ENCODE measurements at regions not wholly inside any gene's neighbourhood (a gene's known extent, or its start where the extent isn't known, plus 50 kb on each side); places are given as distances from the start of the nearest gene placed in this dataset.
"Not testable (repeated sequence)": the region's sequence is repeated elsewhere in the genome, so short reads cannot be mapped to it uniquely, and the experiment has no call there.

GRCh38 chr2:87631402-87631801 lies 116.5 kb upstream of the PLGLB2 start:
- not testable (repeated sequence) for H3K9me3 ChIP-seq (ENCODE audit: control insufficient read depth in 5 of 5, low read length in 5 of 5); H3K36me3 ChIP-seq (ENCODE audit: control insufficient read depth in 5 of 5, insufficient read depth in 5 of 5, low read length in 5 of 5); H3K27ac ChIP-seq (ENCODE audit: low read depth, low read length); H3K4me1 ChIP-seq (ENCODE audit: control insufficient read depth in 5 of 5, insufficient read depth in 5 of 5, low read length in 5 of 5); H3K27me3 ChIP-seq (ENCODE audit: control insufficient read depth in 5 of 5, insufficient read depth in 4 of 5, low read length in 5 of 5); H3K9ac ChIP-seq (ENCODE audit: low read length in 5 of 5); H3K4me3 ChIP-seq (ENCODE audit: low read depth in 1 of 5, low read length in 5 of 5)

- not testable (repeated sequence) for H3K9me3 ChIP-seq (ENCODE audit: control insufficient read depth in 5 of 5, low read length in 5 of 5); H3K27ac ChIP-seq (ENCODE audit: low read depth, low read length); H3K4me3 ChIP-seq (ENCODE audit: low read depth in 1 of 5, low read length in 5 of 5); H3K9ac ChIP-seq (ENCODE audit: low read length in 5 of 5); H3K4me1 ChIP-seq (ENCODE audit: control insufficient read depth in 5 of 5, insufficient read depth in 5 of 5, low read length in 5 of 5); H3K36me3 ChIP-seq (ENCODE audit: control insufficient read depth in 5 of 5, insufficient read depth in 5 of 5, low read length in 5 of 5); H3K27me3 ChIP-seq (ENCODE audit: control insufficient read depth in 5 of 5, insufficient read depth in 4 of 5, low read length in 5 of 5)
Observed at GRCh38 chr2:87633287-87633963, 114.5 kb upstream of the PLGLB2 start.

- not testable (repeated sequence) for H3K27ac ChIP-seq (ENCODE audit: low read depth, low read length); H3K27me3 ChIP-seq (ENCODE audit: control insufficient read depth in 5 of 5, insufficient read depth in 4 of 5, low read length in 5 of 5); H3K4me1 ChIP-seq (ENCODE audit: control insufficient read depth in 5 of 5, insufficient read depth in 5 of 5, low read length in 5 of 5); H3K9ac ChIP-seq (ENCODE audit: low read length in 5 of 5); H3K36me3 ChIP-seq (ENCODE audit: control insufficient read depth in 5 of 5, insufficient read depth in 5 of 5, low read length in 5 of 5); H3K4me3 ChIP-seq (ENCODE audit: low read depth in 1 of 5, low read length in 5 of 5); H3K9me3 ChIP-seq (ENCODE audit: control insufficient read depth in 5 of 5, low read length in 5 of 5)
Observed at GRCh38 chr2:87634106-87634505, 113.8 kb upstream of the PLGLB2 start.

- not testable (repeated sequence) for H3K27me3 ChIP-seq (ENCODE audit: control insufficient read depth in 5 of 5, insufficient read depth in 4 of 5, low read length in 5 of 5); H3K4me3 ChIP-seq (ENCODE audit: low read depth in 1 of 5, low read length in 5 of 5); H3K36me3 ChIP-seq (ENCODE audit: control insufficient read depth in 5 of 5, insufficient read depth in 5 of 5, low read length in 5 of 5); H3K9me3 ChIP-seq (ENCODE audit: control insufficient read depth in 5 of 5, low read length in 5 of 5); H3K4me1 ChIP-seq (ENCODE audit: control insufficient read depth in 5 of 5, insufficient read depth in 5 of 5, low read length in 5 of 5); H3K27ac ChIP-seq (ENCODE audit: low read depth, low read length); H3K9ac ChIP-seq (ENCODE audit: low read length in 5 of 5)
Observed at GRCh38 chr2:87634971-87635650, 112.8 kb upstream of the PLGLB2 start.

- H3K27me3 ChIP-seq (ENCODE audit: control insufficient read depth in 5 of 5, insufficient read depth in 4 of 5, low read length in 5 of 5); H3K4me1 ChIP-seq (ENCODE audit: control insufficient read depth in 5 of 5, insufficient read depth in 5 of 5, low read length in 5 of 5); H3K36me3 ChIP-seq (ENCODE audit: control insufficient read depth in 5 of 5, insufficient read depth in 5 of 5, low read length in 5 of 5): not testable (repeated sequence)
Observed at GRCh38 chr2:87636246-87636645, 111.6 kb upstream of the PLGLB2 start.

GRCh38 chr2:87636735-87637134 lies 111.2 kb upstream of the PLGLB2 start:
- H3K36me3 ChIP-seq (ENCODE audit: control insufficient read depth in 5 of 5, insufficient read depth in 5 of 5, low read length in 5 of 5); H3K27me3 ChIP-seq (ENCODE audit: control insufficient read depth in 5 of 5, insufficient read depth in 4 of 5, low read length in 5 of 5); H3K9ac ChIP-seq (ENCODE audit: low read length in 5 of 5); H3K4me1 ChIP-seq (ENCODE audit: control insufficient read depth in 5 of 5, insufficient read depth in 5 of 5, low read length in 5 of 5); H3K4me3 ChIP-seq (ENCODE audit: low read depth in 1 of 5, low read length in 5 of 5); H3K9me3 ChIP-seq (ENCODE audit: control insufficient read depth in 5 of 5, low read length in 5 of 5); H3K27ac ChIP-seq (ENCODE audit: low read depth, low read length): not testable (repeated sequence)

More at GRCh38 chr2:87636246-87636645, 111.6 kb upstream of the PLGLB2 start:
- not testable (repeated sequence) for H3K9me3 ChIP-seq (ENCODE audit: control insufficient read depth in 5 of 5, low read length in 5 of 5); H3K4me3 ChIP-seq (ENCODE audit: low read depth in 1 of 5, low read length in 5 of 5); H3K27ac ChIP-seq (ENCODE audit: low read depth, low read length); H3K9ac ChIP-seq (ENCODE audit: low read length in 5 of 5)

- not testable (repeated sequence) for H3K4me3 ChIP-seq (ENCODE audit: low read depth in 1 of 5, low read length in 5 of 5); H3K4me1 ChIP-seq (ENCODE audit: control insufficient read depth in 5 of 5, insufficient read depth in 5 of 5, low read length in 5 of 5); H3K36me3 ChIP-seq (ENCODE audit: control insufficient read depth in 5 of 5, insufficient read depth in 5 of 5, low read length in 5 of 5); H3K9ac ChIP-seq (ENCODE audit: low read length in 5 of 5); H3K27me3 ChIP-seq (ENCODE audit: control insufficient read depth in 5 of 5, insufficient read depth in 4 of 5, low read length in 5 of 5); H3K9me3 ChIP-seq (ENCODE audit: control insufficient read depth in 5 of 5, low read length in 5 of 5)
- peak overlapping the region; percentile 65 for H3K27ac ChIP-seq (ENCODE audit: low read depth, low read length)
Observed at GRCh38 chr2:87637249-87637990, 110.5 kb upstream of the PLGLB2 start.

- H3K9ac ChIP-seq (ENCODE audit: low read length in 5 of 5); H3K9me3 ChIP-seq (ENCODE audit: control insufficient read depth in 5 of 5, low read length in 5 of 5); H3K4me3 ChIP-seq (ENCODE audit: low read depth in 1 of 5, low read length in 5 of 5); H3K36me3 ChIP-seq (ENCODE audit: control insufficient read depth in 5 of 5, insufficient read depth in 5 of 5, low read length in 5 of 5); H3K4me1 ChIP-seq (ENCODE audit: control insufficient read depth in 5 of 5, insufficient read depth in 5 of 5, low read length in 5 of 5); H3K27me3 ChIP-seq (ENCODE audit: control insufficient read depth in 5 of 5, insufficient read depth in 4 of 5, low read length in 5 of 5): not testable (repeated sequence)
- H3K27ac ChIP-seq (ENCODE audit: low read depth, low read length): peak overlapping the region; percentile 65
Observed at GRCh38 chr2:87638114-87638807, 109.6 kb upstream of the PLGLB2 start.

GRCh38 chr2:87638872-87639271 lies 109.0 kb upstream of the PLGLB2 start:
- H3K27ac ChIP-seq (ENCODE audit: low read depth, low read length); H3K9ac ChIP-seq (ENCODE audit: low read length in 5 of 5); H3K4me3 ChIP-seq (ENCODE audit: low read depth in 1 of 5, low read length in 5 of 5); H3K4me1 ChIP-seq (ENCODE audit: control insufficient read depth in 5 of 5, insufficient read depth in 5 of 5, low read length in 5 of 5); H3K9me3 ChIP-seq (ENCODE audit: control insufficient read depth in 5 of 5, low read length in 5 of 5); H3K27me3 ChIP-seq (ENCODE audit: control insufficient read depth in 5 of 5, insufficient read depth in 4 of 5, low read length in 5 of 5); H3K36me3 ChIP-seq (ENCODE audit: control insufficient read depth in 5 of 5, insufficient read depth in 5 of 5, low read length in 5 of 5): not testable (repeated sequence)

- H3K27me3 ChIP-seq (ENCODE audit: control insufficient read depth in 5 of 5, insufficient read depth in 4 of 5, low read length in 5 of 5); H3K36me3 ChIP-seq (ENCODE audit: control insufficient read depth in 5 of 5, insufficient read depth in 5 of 5, low read length in 5 of 5); H3K4me1 ChIP-seq (ENCODE audit: control insufficient read depth in 5 of 5, insufficient read depth in 5 of 5, low read length in 5 of 5); H3K4me3 ChIP-seq (ENCODE audit: low read depth in 1 of 5, low read length in 5 of 5); H3K9ac ChIP-seq (ENCODE audit: low read length in 5 of 5); H3K9me3 ChIP-seq (ENCODE audit: control insufficient read depth in 5 of 5, low read length in 5 of 5); H3K27ac ChIP-seq (ENCODE audit: low read depth, low read length): not testable (repeated sequence)
Observed at GRCh38 chr2:87639801-87640440, 108.0 kb upstream of the PLGLB2 start.

All from subcutaneous abdominal adipose tissue (tissue), 5 donors.